HG02678 (cell line): ENCODE measurements at regions not wholly inside any gene's neighbourhood (a gene's known extent, or its start where the extent isn't known, plus 50 kb on each side); places are given as distances from the start of the nearest gene placed in this dataset.
"Not testable (repeated sequence)": the region's sequence is repeated elsewhere in the genome, so short reads cannot be mapped to it uniquely, and the experiment has no call there.

Experiments used
- ATAC-seq: cut with Tn5 transposase; IDR thresholded peaks from one replicate; pipeline ENCODE4 v1.9.1; 2021; ENCODE audit warnings: mild to moderate bottlenecking, moderate library complexity; ENCODE audit not compliant: unreplicated experiment

DNA sequence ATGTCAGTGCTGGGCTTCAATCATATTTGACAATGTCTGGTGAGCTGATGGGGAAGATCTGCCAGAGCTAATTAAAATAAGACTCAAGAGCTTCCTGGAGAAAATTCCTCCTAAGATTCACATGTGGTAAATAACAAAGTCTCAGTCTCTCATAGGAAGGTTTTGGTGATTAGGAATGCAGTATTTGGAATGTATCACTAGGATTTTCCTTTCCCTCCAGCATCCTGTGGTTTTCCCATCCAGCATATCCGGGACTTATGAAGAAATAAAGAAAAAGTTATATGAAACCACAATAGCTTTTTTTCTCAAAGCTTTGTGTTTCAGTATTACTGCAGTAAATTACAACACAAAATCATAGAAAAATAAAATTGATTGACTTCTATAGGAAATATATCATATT, 1597.1 kb downstream of the ADGRL3 start:
- ATAC-seq = no peak

DNA sequence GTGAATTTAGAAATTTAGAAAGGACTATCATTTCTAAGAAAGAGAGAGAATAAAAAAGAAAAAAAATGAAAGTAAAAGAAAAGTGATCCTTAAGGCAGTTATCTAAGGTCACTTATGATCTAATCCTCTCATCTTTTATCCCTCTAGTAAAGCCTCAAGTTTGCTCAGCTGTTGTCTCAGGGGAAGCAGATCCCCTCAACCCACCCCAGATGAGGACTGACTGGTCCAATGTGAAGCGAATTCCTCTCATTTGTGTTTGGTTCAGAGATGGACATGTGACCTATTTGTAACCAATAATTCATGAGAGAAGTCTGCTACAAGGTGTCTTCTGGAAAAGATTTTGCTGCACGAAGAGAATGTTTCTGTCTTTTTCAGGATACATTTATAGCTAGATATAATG, 1591.3 kb downstream of the ADGRL3 start:
- no peak for ATAC-seq

DNA sequence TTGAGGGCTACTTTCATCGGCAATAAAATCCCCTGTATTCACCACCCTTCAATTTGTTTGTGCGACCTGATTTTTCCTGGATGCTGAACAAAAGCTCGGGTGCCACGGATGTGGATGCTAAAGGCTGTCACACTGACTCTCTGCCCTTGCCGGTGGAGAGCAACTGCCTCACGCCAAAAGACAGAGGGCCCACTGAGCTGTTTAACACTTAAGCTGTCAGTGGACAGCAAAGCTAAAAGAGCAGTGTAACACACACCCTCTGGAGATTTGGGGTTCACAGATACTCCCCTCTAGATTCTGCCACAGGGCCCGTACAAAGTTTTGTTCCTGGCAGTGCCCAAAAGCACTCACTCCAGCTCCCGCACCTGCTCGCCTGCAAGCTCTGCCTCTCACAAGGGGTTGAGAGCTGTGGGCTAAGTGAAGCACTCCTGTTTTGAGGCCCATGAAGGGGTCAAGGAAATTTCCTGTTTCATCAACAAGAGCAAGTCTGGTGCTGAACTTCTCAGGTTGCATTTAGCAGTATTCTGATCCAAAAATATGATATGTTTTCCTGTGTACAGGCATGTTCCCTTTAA, 1571.9 kb downstream of the ADGRL3 start:
- no peak for ATAC-seq

DNA sequence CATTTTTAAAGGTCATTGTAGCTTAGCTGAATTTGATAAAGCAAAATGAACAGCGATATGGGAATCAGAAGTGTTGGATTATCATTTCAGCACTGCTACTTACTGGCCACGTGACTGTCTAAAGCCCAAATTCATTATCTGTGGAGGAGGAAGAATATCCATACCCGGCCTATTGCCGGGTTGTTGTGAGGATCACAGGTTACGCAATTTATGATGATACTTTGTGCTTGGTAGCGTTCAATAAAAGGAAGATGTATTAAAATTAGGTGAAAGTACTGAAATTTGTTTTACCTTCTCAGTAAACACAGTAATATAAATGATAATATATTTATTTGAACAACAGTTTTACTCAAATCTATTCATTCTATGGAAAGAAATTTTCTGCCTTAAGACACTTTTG, 1540.2 kb downstream of the ADGRL3 start:
- no peak for ATAC-seq

DNA sequence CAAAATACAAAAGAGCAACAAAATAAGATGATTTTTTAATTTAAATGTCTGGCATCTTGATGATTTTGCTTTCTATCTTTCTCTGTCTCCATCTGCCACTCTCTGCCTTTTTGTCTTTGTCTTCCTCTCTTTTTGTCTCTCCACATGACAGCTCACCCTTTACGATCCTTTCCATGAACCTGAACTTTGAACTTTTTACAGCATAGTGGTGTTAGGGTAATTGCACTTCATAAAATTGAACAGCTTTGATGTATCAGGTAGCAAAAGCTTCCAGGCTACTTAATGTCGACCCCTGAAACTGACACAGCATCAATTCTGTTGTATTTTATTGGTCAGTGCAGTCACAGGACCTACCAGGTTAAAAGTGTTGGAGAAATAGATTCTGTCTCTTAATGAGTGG, 1517.0 kb downstream of the ADGRL3 start:
- ATAC-seq = no peak

- no peak for ATAC-seq
Observed at GRCh38 chr4:62711575-62711974, 1511.4 kb downstream of the ADGRL3 start.

- no peak for ATAC-seq
Observed at GRCh38 chr4:62709618-62710252, 1509.6 kb downstream of the ADGRL3 start.

DNA sequence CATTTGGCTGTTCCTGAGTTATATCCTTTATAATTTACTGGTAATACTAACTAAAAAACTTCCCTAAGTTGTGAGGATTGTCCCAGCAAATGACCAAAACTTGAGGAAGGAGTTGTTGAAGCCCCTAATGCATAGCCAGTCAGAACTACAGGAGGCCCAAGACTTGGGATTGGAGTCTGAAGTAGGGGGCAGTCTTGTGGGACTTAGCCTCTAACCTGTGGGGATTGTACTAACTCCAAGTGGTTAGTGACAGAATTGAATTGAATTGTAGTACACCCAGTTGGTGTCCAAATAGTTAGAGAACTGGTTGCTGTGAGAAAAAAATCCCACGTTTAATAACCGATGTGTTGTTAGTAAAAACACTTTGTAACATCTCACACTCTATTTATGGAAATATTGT, 1506.3 kb downstream of the ADGRL3 start:
- ATAC-seq = no peak

DNA sequence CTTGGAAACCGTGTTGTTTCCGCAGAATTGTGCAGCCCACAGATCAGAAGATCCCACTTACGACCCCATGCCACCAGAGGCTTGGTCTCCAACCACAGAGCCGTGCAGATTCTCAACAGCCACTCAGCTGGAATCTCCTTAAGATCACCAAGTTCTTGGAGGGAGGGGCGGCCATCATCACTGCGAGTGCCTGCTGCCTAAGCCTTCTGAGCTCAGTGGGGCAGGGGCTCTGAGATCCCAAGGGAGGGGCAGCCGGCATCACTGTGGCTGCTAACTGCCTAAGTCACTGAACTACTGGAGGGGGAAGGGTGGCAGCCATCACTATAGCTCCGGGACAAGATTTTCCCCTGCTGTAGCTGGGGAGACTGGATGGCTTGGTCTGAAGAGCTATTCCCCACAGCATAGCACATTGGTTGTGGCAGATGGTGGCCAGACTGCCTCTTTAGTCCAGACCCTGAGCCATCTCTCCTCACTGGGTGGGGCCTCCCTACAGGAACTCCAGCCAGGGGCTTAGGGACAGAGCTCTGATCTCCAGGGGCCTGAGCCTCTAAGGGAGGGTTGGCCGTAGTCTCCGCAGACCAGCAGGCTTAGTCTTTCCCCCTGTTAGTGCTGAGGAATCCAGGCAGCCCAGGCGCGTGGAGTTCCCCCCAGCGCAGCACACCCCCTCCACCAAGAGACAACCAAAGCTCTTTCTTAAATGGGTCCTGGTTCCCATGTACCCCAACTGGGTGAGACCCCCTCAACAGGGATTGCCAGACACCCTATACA, 1483.9 kb downstream of the ADGRL3 start:
- ATAC-seq = no peak

DNA sequence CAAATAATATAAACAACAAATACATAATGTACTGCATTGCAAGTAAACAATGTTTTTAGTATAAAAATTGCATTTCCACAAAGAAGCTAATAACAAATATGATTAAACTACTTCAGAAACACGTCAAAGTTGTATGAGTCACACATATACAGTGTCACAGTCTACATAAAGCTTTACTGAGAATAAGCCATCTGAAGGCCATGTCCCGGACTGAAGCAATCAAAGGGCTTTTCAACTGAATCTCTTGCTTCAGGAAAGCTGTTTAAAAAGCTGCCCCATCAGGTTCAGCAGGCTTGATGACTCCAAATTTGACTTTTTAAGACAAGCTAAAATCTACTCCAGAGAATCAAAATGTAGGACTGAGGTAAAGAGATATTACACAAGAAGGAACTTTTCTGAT, 1476.8 kb downstream of the ADGRL3 start:
- no peak for ATAC-seq

DNA sequence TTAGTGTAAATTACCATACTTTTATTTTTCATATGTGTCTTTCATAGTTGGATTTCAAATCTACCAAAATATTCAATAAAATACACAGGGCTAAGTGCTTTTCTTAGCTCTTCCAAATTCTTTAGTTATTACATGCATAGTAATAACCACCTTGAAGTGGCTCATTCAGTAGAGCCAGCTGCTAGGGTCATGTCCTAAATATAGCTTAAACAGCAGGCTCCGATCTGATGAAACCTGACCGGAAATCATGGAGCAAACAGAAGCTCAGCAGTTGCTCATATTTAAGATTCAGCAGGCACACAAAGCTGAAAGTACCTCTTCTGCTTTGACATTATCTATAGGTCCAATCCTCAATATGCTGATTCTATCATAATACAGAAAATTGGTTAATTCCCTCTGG, 1470.4 kb downstream of the ADGRL3 start:
- ATAC-seq = no peak

- no peak for ATAC-seq
Observed at GRCh38 chr4:62661821-62662220, 1461.7 kb downstream of the ADGRL3 start.

GRCh38 chr4:62656006-62656405, 1455.9 kb downstream of the ADGRL3 start:
- no peak for ATAC-seq

- ATAC-seq = no peak
Observed at GRCh38 chr4:62644372-62644771, 1444.2 kb downstream of the ADGRL3 start.

DNA sequence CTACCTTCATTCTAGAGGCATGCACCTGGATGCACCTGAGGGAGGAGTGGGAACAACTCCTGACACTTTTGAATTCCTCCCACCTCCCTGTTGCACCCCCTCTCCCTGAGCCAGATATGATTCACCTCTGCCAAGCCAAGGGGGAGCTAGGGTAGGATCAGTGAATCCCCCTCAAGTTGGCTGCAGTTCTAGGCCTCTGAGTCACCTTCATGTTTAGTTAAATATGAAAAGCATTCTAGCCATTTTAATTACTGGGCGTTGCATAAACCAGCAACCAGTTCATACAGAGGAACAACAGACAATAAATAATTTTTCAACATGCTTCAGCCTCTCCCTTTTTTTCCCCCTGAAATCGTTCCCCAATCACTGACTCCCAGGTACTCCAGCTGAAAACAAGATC, 1440.2 kb downstream of the ADGRL3 start:
- no peak for ATAC-seq

DNA sequence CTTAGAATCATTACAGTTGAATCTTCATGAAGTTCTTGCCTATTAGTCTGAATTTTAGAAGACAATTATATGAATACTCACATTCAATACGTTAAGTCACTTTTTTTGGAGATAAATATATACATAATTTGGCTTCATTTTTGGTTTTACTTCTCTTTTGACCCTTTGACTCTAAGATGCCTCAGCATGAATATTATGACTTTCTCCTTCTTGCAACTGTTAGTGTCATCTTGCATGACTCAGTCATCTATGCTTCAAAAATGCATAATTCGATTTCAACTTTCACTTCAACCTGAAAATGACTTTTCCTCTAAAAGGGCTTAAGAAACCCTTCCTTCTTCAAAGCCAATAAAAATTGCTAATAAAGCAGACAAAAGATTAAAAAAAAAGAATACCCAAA, 1427.5 kb downstream of the ADGRL3 start:
- ATAC-seq = no peak

- ATAC-seq = no peak
Observed at GRCh38 chr4:62627141-62627540, 1427.0 kb downstream of the ADGRL3 start.

DNA sequence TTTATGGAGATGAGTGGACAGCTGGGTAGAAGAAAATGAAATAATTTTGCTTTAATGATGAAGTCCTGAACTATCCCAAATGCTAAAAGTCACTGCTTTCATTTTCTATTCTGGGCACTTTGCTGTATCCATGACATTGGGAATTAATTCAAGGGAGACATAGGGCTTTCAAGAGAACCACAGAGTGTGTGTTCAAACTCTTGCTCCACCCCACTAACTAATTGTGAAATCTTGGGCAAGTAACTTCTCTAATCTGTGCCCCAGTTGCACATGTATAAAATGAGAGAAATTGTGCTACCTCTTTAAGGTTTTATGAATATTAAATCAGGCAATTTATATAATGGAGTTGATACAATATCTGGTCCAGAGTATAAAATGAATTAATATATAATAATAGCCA, 1422.0 kb downstream of the ADGRL3 start:
- no peak for ATAC-seq

DNA sequence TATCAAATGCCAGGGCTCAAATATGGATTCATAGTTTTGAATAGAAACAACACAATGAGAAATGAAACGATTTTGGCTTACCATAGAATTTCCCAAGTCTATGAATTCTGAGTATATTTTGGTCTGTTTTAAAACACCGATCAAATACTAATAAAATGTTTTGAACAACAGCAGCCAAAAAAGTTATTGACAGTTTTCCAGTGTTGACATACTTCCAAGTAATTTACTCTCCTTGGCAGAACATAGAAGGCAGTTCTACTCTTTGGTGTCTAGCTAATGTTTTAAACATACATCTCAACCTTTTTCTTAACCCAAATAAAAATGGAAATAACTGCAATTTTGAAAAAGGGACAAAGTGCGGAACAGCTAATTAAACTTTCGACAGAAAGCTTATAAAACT, 1419.8 kb downstream of the ADGRL3 start:
- ATAC-seq = no peak

- ATAC-seq = no peak
Observed at GRCh38 chr4:62618042-62618441, 1417.9 kb downstream of the ADGRL3 start.

GRCh38 chr4:62601737-62602136, 1401.6 kb downstream of the ADGRL3 start:
- ATAC-seq = no peak

- not testable (repeated sequence) for ATAC-seq
Observed at GRCh38 chr4:62595265-62595664, 1395.1 kb downstream of the ADGRL3 start.
